ENCODE measurements at regions not wholly inside any gene's neighbourhood (a gene's known extent, or its start where the extent isn't known, plus 50 kb on each side); places are given as distances from the start of the nearest gene placed in this dataset.

GRCh38 chr3:187976365-187976900 is 177.5 kb upstream of the LPP start:
- TF ChIP-seq, protein P1, sequence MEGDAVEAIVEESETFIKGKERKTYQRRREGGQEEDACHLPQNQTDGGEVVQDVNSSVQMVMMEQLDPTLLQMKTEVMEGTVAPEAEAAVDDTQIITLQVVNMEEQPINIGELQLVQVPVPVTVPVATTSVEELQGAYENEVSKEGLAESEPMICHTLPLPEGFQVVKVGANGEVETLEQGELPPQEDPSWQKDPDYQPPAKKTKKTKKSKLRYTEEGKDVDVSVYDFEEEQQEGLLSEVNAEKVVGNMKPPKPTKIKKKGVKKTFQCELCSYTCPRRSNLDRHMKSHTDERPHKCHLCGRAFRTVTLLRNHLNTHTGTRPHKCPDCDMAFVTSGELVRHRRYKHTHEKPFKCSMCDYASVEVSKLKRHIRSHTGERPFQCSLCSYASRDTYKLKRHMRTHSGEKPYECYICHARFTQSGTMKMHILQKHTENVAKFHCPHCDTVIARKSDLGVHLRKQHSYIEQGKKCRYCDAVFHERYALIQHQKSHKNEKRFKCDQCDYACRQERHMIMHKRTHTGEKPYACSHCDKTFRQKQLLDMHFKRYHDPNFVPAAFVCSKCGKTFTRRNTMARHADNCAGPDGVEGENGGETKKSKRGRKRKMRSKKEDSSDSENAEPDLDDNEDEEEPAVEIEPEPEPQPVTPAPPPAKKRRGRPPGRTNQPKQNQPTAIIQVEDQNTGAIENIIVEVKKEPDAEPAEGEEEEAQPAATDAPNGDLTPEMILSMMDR (IDR thresholded peaks at IDR 0.05) = no peak
- TF ChIP-seq POLR2AphosphoS5 (IDR thresholded peaks at IDR 0.05; ENCODE audit: low read depth, low read length) = no peak

Data from Panc1 (cell line).